ENCODE measurements at regions not wholly inside any gene's neighbourhood (a gene's known extent, or its start where the extent isn't known, plus 50 kb on each side); places are given as distances from the start of the nearest gene placed in this dataset.

GRCh38 chr2:188132385-188132784, 159.3 kb upstream of the GULP1 start:
- Histone ChIP-seq H2BK120ac (ENCODE audit: low read depth, low read length) (no peak overlapping the region), H3K4me2 (ENCODE audit: low read depth, low read length) (no peak overlapping the region), H3K27ac (ENCODE audit: insufficient read depth, low read length) (no peak overlapping the region), H2BK5ac (ENCODE audit: low read depth, low read length, poor library complexity, severe bottlenecking) (no peak overlapping the region), H2BK15ac (ENCODE audit: low read depth, low read length) (no peak overlapping the region), H3K14ac (replicated peaks; ENCODE audit: low read depth, low read length) (no peak overlapping the region), H2AK5ac (ENCODE audit: low read depth, low read length) (no peak overlapping the region), H4K8ac (ENCODE audit: low read depth in 2 of 2, low read length in 2 of 2) (no peak overlapping the region), H3K4me1 (ENCODE audit: control insufficient read depth, insufficient read depth, low read length) (no peaks in the 10 kb centered on the region), H4K91ac (ENCODE audit: insufficient read depth, low read depth, low read length) (no peak overlapping the region), H3K18ac (ENCODE audit: low read depth, low read length) (no peak overlapping the region), H2AK9ac (replicated peaks; ENCODE audit: low read depth, low read length, poor library complexity) (no peak overlapping the region), H4K5ac (ENCODE audit: low read depth, low read length) (no peak overlapping the region), H3K4ac (ENCODE audit: low read depth, low read length) (no peak overlapping the region), H4K20me1 (ENCODE audit: insufficient read depth, low read length) (no peaks in the 10 kb centered on the region), H3K79me1 (ENCODE audit: low read depth in 1 of 2, low read length in 2 of 2) (no peaks in the 10 kb centered on the region), H2AFZ (replicated peaks; ENCODE audit: low read length, poor library complexity) (no peak overlapping the region), H3K4me3 (ENCODE audit: insufficient read depth, low read depth, low read length) (no peak overlapping the region), H3K27me3 (ENCODE audit: control insufficient read depth, insufficient read depth, low read length) (no peaks in the 10 kb centered on the region), H3K9me3 (ENCODE audit: control insufficient read depth, insufficient read depth, low read length) (no peaks in the 10 kb centered on the region), H2BK20ac (ENCODE audit: low read depth, low read length) (no peak overlapping the region), H3K23ac (ENCODE audit: low read depth, low read length) (no peak overlapping the region), H3K56ac (ENCODE audit: extremely low read depth, insufficient read depth, low read length) (no peak overlapping the region), H3K9ac (ENCODE audit: low read depth, low read length) (no peak overlapping the region), H3K9me1 (ENCODE audit: insufficient read depth, low read length) (no peaks in the 10 kb centered on the region), H3K36me3 (ENCODE audit: control insufficient read depth, insufficient read depth, low read length) (no peaks in the 10 kb centered on the region)
- TF ChIP-seq FOS (IDR thresholded peaks at IDR 0.05; ENCODE audit: low read depth, low read length), result no peak
- no peak for TF ChIP-seq ELK1 (IDR thresholded peaks at IDR 0.05; ENCODE audit: borderline replicate concordance, low read depth, low read length)
- TF ChIP-seq NFE2L2 (IDR thresholded peaks at IDR 0.05; ENCODE audit: low read depth, low read length), result no peak
- no peak for TF ChIP-seq RCOR1 (IDR thresholded peaks at IDR 0.05; ENCODE audit: insufficient replicate concordance, low read length)
- TF ChIP-seq RFX5 (IDR thresholded peaks at IDR 0.05; ENCODE audit: low read depth, low read length), result no peak
- no peak for TF ChIP-seq CEBPB (IDR thresholded peaks at IDR 0.05; ENCODE audit: low read depth, low read length)
- TF ChIP-seq MXI1 (IDR thresholded peaks at IDR 0.05; ENCODE audit: borderline replicate concordance, low read depth, low read length), result no peak
- TF ChIP-seq MAZ (IDR thresholded peaks at IDR 0.05; ENCODE audit: borderline replicate concordance, low read depth, low read length), result no peak
- TF ChIP-seq RAD21 (IDR thresholded peaks at IDR 0.05; ENCODE audit: low read length), result no peak
- TF ChIP-seq POLR2A (IDR thresholded peaks at IDR 0.05; ENCODE audit: low read depth, low read length), result no peak
- TF ChIP-seq BHLHE40 (IDR thresholded peaks at IDR 0.05; ENCODE audit: low read depth, low read length), result no peak
- TF ChIP-seq USF2 (IDR thresholded peaks at IDR 0.05; ENCODE audit: low read depth, low read length), result no peak
- no TSS peak for BruUV-seq (replicated peaks)
- ATAC-seq (ENCODE audit: low read depth), result no peak
- POLR2A ChIA-PET (ENCODE audit: unreplicated experiment), result no interaction called here
- in situ Hi-C loops (cut with MboI; ENCODE audit: low sequenced_read_pairs) (no loop called here), dilution Hi-C loops (cut with HindIII; ENCODE audit: low sequenced_read_pairs, unreplicated experiment) (no loop called here), intact Hi-C loops (cut with micrococcal nuclease) (no loop called here)
- WGBS, 2 experiments (ENCODE audit: extremely low coverage in 2 of 2, insufficient read length in 1 of 2), result 23% methylated on average over 4 of the region's 5 CpGs; no CpG with 5 or more reads in 1 of the 2 experiments
- no peak for DNase-seq
- CTCF ChIA-PET, result no interaction called here
